ENCODE measurements at regions not wholly inside any gene's neighbourhood (a gene's known extent, or its start where the extent isn't known, plus 50 kb on each side); places are given as distances from the start of the nearest gene placed in this dataset.

- TF ChIP-seq CTCF (IDR thresholded peaks at IDR 0.05; ENCODE audit: low read length) (no peak), EZH2 (IDR thresholded peaks at IDR 0.05; ENCODE audit: borderline replicate concordance, low read length) (no peak)
- H3K4me1 ChIP-seq (ENCODE audit: insufficient read depth, low read length, severe bottlenecking), result no peaks in the 10 kb centered on the region
Observed at GRCh38 chr6:127013865-127014264, 104.6 kb upstream of the RSPO3 start.

GRCh38 chr6:127015858-127016257, 102.6 kb upstream of the RSPO3 start:
- H3F3A ChIP-seq (ENCODE audit: insufficient read depth, low read length), result no peaks in the 10 kb centered on the region
- no peak overlapping the region for H3K4me2 ChIP-seq (ENCODE audit: low read length)
- H3K4me3 ChIP-seq (ENCODE audit: low read depth, low read length, poor library complexity, severe bottlenecking), result no peak overlapping the region
- H3K79me2 ChIP-seq (ENCODE audit: insufficient read depth, low read length), result no peaks in the 10 kb centered on the region
- H2AFZ ChIP-seq (ENCODE audit: low read length), result no peak overlapping the region
- no peaks in the 10 kb centered on the region for H4K20me1 ChIP-seq (ENCODE audit: insufficient read depth, low read length)
- no peaks in the 10 kb centered on the region for H3K4me1 ChIP-seq (ENCODE audit: insufficient read depth, low read length, severe bottlenecking)
- no peaks in the 10 kb centered on the region for H3K9me3 ChIP-seq (ENCODE audit: low read length)
- no peaks in the 10 kb centered on the region for H3K9me2 ChIP-seq (ENCODE audit: low read depth, low read length)
- TF ChIP-seq CTCF (IDR thresholded peaks at IDR 0.05; ENCODE audit: low read length) (no peak), EZH2 (IDR thresholded peaks at IDR 0.05; ENCODE audit: borderline replicate concordance, low read length) (no peak)
- H3K9ac ChIP-seq (ENCODE audit: low read length), result no peak overlapping the region
- no peaks in the 10 kb centered on the region for H3K27me3 ChIP-seq (ENCODE audit: insufficient read depth, low read length)
- no peaks in the 10 kb centered on the region for H3K36me3 ChIP-seq (ENCODE audit: insufficient read depth, low read length)
- H3K27ac ChIP-seq (ENCODE audit: low read depth, low read length, poor library complexity, severe bottlenecking), result no peak overlapping the region

More at GRCh38 chr6:127013865-127014264, 104.6 kb upstream of the RSPO3 start:
- H3K9ac ChIP-seq (ENCODE audit: low read length), result no peak overlapping the region
- no peaks in the 10 kb centered on the region for H3K9me2 ChIP-seq (ENCODE audit: low read depth, low read length)
- no peaks in the 10 kb centered on the region for H4K20me1 ChIP-seq (ENCODE audit: insufficient read depth, low read length)
- H3K27me3 ChIP-seq (ENCODE audit: insufficient read depth, low read length), result no peaks in the 10 kb centered on the region
- no peak overlapping the region for H2AFZ ChIP-seq (ENCODE audit: low read length)
- H3K9me3 ChIP-seq (ENCODE audit: low read length), result no peaks in the 10 kb centered on the region
- no peak overlapping the region for H3K27ac ChIP-seq (ENCODE audit: low read depth, low read length, poor library complexity, severe bottlenecking)
- H3K4me2 ChIP-seq (ENCODE audit: low read length), result no peak overlapping the region
- H3K36me3 ChIP-seq (ENCODE audit: insufficient read depth, low read length), result no peaks in the 10 kb centered on the region
- H3K79me2 ChIP-seq (ENCODE audit: insufficient read depth, low read length), result no peaks in the 10 kb centered on the region
- H3K4me3 ChIP-seq (ENCODE audit: low read depth, low read length, poor library complexity, severe bottlenecking), result no peak overlapping the region
- H3F3A ChIP-seq (ENCODE audit: insufficient read depth, low read length), result no peaks in the 10 kb centered on the region

GRCh38 chr6:127019828-127020227, 98.6 kb upstream of the RSPO3 start:
- H3K27ac ChIP-seq (ENCODE audit: low read depth, low read length, poor library complexity, severe bottlenecking), result no peak overlapping the region
- H2AFZ ChIP-seq (ENCODE audit: low read length), result no peak overlapping the region
- no peak overlapping the region for H3K4me2 ChIP-seq (ENCODE audit: low read length)
- TF ChIP-seq CTCF (IDR thresholded peaks at IDR 0.05; ENCODE audit: low read length) (no peak), EZH2 (IDR thresholded peaks at IDR 0.05; ENCODE audit: borderline replicate concordance, low read length) (no peak)
- no peaks in the 10 kb centered on the region for H3K9me2 ChIP-seq (ENCODE audit: low read depth, low read length)
- H3K36me3 ChIP-seq (ENCODE audit: insufficient read depth, low read length), result no peaks in the 10 kb centered on the region
- no peaks in the 10 kb centered on the region for H3K27me3 ChIP-seq (ENCODE audit: insufficient read depth, low read length)
- no peaks in the 10 kb centered on the region for H3K9me3 ChIP-seq (ENCODE audit: low read length)
- no peaks in the 10 kb centered on the region for H3K4me1 ChIP-seq (ENCODE audit: insufficient read depth, low read length, severe bottlenecking)
- no peak overlapping the region for H3K4me3 ChIP-seq (ENCODE audit: low read depth, low read length, poor library complexity, severe bottlenecking)
- no peak overlapping the region for H3K9ac ChIP-seq (ENCODE audit: low read length)
- no peaks in the 10 kb centered on the region for H3K79me2 ChIP-seq (ENCODE audit: insufficient read depth, low read length)
- no peaks in the 10 kb centered on the region for H3F3A ChIP-seq (ENCODE audit: insufficient read depth, low read length)
- no peaks in the 10 kb centered on the region for H4K20me1 ChIP-seq (ENCODE audit: insufficient read depth, low read length)

Measured in OCI-LY1 (cell line).